Stomach smooth muscle (tissue), 2 donors: ENCODE measurements at regions not wholly inside any gene's neighbourhood (a gene's known extent, or its start where the extent isn't known, plus 50 kb on each side); places are given as distances from the start of the nearest gene placed in this dataset.
"Not testable (repeated sequence)": the region's sequence is repeated elsewhere in the genome, so short reads cannot be mapped to it uniquely, and the experiment has no call there.

ENCODE experiments used
- H3K27ac ChIP-seq: one replicate; pipeline ENCODE4 v1.7.0; 2013; ENCODE audit warnings: mild to moderate bottlenecking, low read length, inconsistent platforms
- H3K27me3 ChIP-seq, 2 donors: one replicate each; pipeline ENCODE4 v1.7.0; 2013; ENCODE audit warnings: low read length in 2 of 2; ENCODE audit not compliant: insufficient read depth in 2 of 2, control insufficient read depth in 1 of 2
- H3K36me3 ChIP-seq, 2 donors: one replicate each; pipeline ENCODE4 v1.7.0; 2013; ENCODE audit warnings: low read length in 2 of 2; ENCODE audit not compliant: control insufficient read depth in 2 of 2, insufficient read depth in 2 of 2
- H3K4me1 ChIP-seq: one replicate; pipeline ENCODE4 v1.7.0; 2013; ENCODE audit warnings: low read length; ENCODE audit not compliant: control insufficient read depth, insufficient read depth
- H3K4me3 ChIP-seq, 2 donors: one replicate each; pipeline ENCODE4 v1.7.0; 2013; ENCODE audit warnings: low read length in 2 of 2
- H3K9ac ChIP-seq, 2 donors: one replicate each; pipeline ENCODE4 v1.7.0; 2013; ENCODE audit warnings: low read length in 2 of 2, mild to moderate bottlenecking in 1 of 2
- H3K9me3 ChIP-seq, 2 donors: one replicate each; pipeline ENCODE4 v1.7.0; 2013; ENCODE audit warnings: low read length in 2 of 2; ENCODE audit not compliant: control insufficient read depth in 2 of 2
- donor health status: healthy.
- donor health status: Pancreatic carcinoma.

DNA sequence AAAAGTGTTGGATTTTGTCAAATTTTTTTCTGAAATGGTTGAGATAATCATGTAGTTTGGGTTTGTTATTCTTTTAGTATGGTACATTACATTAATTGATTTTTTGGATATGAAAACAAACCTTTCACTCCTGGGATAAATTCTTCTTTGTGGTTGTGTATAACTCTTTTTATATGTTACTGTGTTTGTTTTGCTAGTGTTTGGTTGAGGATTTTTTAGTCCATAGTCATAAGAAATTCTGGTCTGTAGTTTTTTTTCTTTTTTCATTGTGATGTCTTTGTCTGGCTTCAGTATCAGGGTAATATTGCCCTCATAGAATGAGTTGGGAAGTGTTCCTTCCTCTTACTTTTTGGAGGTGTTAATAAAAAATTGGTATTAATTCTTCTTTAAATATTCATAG is 122.2 kb upstream of the ATXN1 start:
- H3K4me3 ChIP-seq, result no peak overlapping the region

DNA sequence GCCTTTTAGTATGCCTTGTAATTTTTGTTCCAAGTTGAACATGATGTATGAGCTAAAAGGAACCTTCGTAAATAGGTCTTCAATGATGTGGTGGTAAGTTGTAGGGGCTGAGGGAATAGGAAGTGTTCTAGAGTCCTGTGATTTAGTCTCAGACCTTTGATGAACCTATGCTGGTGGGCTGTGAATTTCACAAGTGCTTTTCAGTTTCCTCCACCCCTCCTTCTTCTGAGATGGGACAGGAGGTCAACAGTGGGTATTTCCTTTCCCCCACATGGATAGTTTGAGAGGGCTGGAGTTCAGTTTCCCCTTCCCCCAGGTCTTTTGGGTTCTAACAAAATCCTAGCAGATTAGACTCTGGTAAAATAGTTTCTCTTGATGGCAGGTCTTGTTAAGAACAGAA is 121.0 kb upstream of the ATXN1 start:
- Histone ChIP-seq H3K9me3 (peaks cover 0 to 2% of the 10 kb centered on the region in 2 donors), H3K4me3 (no peak overlapping the region), H3K36me3 (no peaks in the 10 kb centered on the region), H3K27me3 (no peaks in the 10 kb centered on the region), H3K4me1 (no peaks in the 10 kb centered on the region), H3K27ac (no peak overlapping the region), H3K9ac (no peak overlapping the region)

More for the DNA sequence above, 122.2 kb upstream of the ATXN1 start:
- Histone ChIP-seq H3K9ac (no peak overlapping the region), H3K27ac (no peak overlapping the region), H3K27me3 (no peaks in the 10 kb centered on the region), H3K36me3 (no peaks in the 10 kb centered on the region), H3K9me3 (peaks cover 0 to 2% of the 10 kb centered on the region in 2 donors), H3K4me1 (no peaks in the 10 kb centered on the region)

DNA sequence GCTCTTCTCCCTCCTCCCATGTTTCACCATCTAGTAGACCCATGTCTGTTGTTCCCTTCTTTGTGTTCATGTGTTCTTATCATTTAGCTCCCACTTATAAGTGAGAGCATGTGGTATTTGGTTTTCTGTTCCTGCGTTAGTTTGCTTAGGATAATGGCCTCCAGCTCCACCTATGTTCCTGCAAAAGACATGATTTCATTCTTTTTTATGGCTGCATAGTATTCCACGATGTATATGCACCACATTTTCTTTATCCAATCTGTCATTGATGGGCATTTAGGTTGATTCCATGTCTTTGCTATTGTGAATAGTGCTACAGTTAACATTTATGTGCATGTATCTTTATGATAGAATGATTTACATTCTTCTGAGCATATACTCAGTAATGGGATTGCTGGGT is 115.6 kb upstream of the ATXN1 start:
- not testable (repeated sequence) for H3K9ac ChIP-seq, H3K27me3 ChIP-seq, H3K4me3 ChIP-seq, H3K4me1 ChIP-seq, H3K27ac ChIP-seq, H3K36me3 ChIP-seq, H3K9me3 ChIP-seq

DNA sequence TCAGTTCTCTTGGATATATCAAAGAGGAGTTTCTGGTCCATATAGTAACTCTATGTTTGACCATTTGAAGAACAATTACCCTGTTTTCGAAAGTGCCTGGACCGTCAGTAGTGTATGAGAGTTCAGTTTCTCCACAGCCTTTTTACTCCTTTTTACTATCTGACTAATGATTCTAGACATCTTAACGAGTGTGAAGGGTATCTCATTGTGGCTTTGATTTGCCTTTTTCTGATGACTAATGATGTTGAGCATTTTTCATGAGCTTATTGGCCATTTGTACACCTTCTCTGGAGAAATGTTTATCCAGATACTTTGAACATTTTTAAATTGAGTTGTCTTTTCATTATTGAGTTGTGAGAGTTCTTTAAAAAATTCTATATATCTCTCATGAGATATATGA is 114.9 kb upstream of the ATXN1 start:
- no peaks in the 10 kb centered on the region for H3K36me3 ChIP-seq
- H3K4me1 ChIP-seq, result no peaks in the 10 kb centered on the region
- H3K9ac ChIP-seq, result no peak overlapping the region
- H3K9me3 ChIP-seq, result peaks cover 0 to 2% of the 10 kb centered on the region in 2 donors
- no peak overlapping the region for H3K27ac ChIP-seq
- no peak overlapping the region for H3K4me3 ChIP-seq
- no peaks in the 10 kb centered on the region for H3K27me3 ChIP-seq

DNA sequence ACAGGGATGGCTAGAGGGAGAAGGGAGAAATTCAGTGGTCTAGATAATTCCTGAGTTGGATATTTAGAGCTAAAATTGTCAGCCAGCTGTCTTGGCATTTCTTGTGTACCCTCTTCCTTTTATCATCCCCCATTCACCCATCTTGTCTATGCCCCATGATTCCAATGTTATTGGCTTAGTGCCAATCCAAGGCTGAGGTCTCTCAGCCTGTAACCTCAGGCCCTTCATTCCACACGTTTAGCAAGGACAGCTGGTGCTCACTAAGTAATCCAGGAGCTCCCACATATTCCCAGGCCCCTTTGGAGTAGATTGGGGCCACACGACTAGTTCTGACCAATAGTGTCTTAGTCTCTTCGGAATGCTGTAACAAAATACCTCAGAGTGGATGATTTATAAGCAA is 112.4 kb upstream of the ATXN1 start:
- Histone ChIP-seq H3K27ac (no peak overlapping the region), H3K9me3 (peaks cover 0 to under 1% of the 10 kb centered on the region in 2 donors), H3K4me1 (no peaks in the 10 kb centered on the region), H3K4me3 (no peak overlapping the region), H3K9ac (no peak overlapping the region), H3K27me3 (no peaks in the 10 kb centered on the region), H3K36me3 (no peaks in the 10 kb centered on the region)

DNA sequence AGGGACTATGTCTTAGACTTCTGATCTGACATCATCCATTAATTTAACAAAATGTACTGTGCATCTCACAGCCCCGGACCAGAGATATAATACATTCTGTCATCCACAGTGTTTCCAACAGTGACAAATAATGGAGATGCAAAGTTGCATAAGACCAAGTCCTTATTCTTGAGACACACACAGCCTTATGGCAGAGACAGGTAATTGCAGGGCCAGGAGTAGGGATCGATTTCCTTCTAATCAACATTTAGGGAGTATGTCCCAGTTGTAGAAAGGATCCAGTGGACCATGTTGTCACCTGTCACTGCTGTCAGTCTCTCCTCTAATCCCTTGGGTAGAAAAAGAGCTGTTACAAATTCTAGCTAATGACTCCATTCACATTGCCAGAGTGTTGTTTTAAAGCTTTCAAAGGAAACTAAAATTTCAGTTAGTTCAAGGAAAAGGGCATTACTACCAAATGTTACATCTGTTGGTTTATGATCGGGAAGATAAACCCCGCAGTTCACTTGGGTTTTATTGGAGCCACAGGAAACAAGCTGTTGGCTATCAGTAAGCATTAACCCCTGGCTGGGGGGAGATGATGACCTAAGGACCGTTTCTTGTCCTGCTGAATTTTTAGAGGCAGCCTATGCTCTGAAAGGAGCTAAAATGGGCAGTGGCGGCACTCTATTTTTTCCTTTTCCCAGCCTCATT is 111.4 kb upstream of the ATXN1 start:
- Histone ChIP-seq H3K4me3 (no peak overlapping the region), H3K27me3 (no peaks in the 10 kb centered on the region), H3K27ac (no peak overlapping the region), H3K4me1 (no peaks in the 10 kb centered on the region), H3K9ac (no peak overlapping the region), H3K36me3 (no peaks in the 10 kb centered on the region), H3K9me3 (no peaks in the 10 kb centered on the region)

GRCh38 chr6:16871047-16871446 is 109.8 kb upstream of the ATXN1 start:
- Histone ChIP-seq H3K4me3 (no peak overlapping the region), H3K4me1 (no peaks in the 10 kb centered on the region), H3K27me3 (no peaks in the 10 kb centered on the region), H3K9ac (no peak overlapping the region), H3K27ac (no peak overlapping the region), H3K9me3 (no peaks in the 10 kb centered on the region), H3K36me3 (no peaks in the 10 kb centered on the region)

- H3K36me3 ChIP-seq, result no peaks in the 10 kb centered on the region
- no peak overlapping the region for H3K4me3 ChIP-seq
- no peaks in the 10 kb centered on the region for H3K4me1 ChIP-seq
- no peak overlapping the region for H3K9ac ChIP-seq
- no peak overlapping the region for H3K27ac ChIP-seq
- H3K9me3 ChIP-seq, result no peaks in the 10 kb centered on the region
- H3K27me3 ChIP-seq, result no peaks in the 10 kb centered on the region
Measured at GRCh38 chr6:16868968-16869367, 107.7 kb upstream of the ATXN1 start.

GRCh38 chr6:16857969-16858592 is 96.8 kb upstream of the ATXN1 start:
- no peak overlapping the region for H3K9ac ChIP-seq
- no peaks in the 10 kb centered on the region for H3K36me3 ChIP-seq
- no peak overlapping the region for H3K4me3 ChIP-seq
- H3K27me3 ChIP-seq, result no peaks in the 10 kb centered on the region
- H3K9me3 ChIP-seq, result no peaks in the 10 kb centered on the region
- H3K4me1 ChIP-seq, result no peaks in the 10 kb centered on the region
- no peak overlapping the region for H3K27ac ChIP-seq

DNA sequence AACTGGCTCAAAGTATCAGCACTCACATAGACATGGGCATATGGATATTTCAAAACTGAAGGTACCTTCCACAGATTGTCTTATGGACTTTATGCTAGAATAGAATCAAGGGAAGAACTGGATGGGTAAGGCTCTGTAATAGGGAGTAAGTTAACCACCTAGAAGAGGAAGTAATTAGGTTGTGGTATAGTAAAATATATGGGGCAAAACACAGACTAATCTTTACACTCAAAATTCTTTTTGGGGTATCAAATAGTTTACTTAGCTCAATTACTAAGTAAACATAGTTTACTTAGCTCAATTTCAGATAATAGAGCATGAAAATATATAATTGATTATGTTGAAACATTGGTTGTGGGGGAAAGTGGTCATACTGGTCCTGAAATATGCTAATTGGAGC is 94.2 kb upstream of the ATXN1 start:
- Histone ChIP-seq H3K27ac (no peak overlapping the region), H3K9ac (no peak overlapping the region), H3K36me3 (no peaks in the 10 kb centered on the region), H3K9me3 (no peaks in the 10 kb centered on the region), H3K27me3 (no peaks in the 10 kb centered on the region), H3K4me1 (no peaks in the 10 kb centered on the region), H3K4me3 (no peak overlapping the region)

DNA sequence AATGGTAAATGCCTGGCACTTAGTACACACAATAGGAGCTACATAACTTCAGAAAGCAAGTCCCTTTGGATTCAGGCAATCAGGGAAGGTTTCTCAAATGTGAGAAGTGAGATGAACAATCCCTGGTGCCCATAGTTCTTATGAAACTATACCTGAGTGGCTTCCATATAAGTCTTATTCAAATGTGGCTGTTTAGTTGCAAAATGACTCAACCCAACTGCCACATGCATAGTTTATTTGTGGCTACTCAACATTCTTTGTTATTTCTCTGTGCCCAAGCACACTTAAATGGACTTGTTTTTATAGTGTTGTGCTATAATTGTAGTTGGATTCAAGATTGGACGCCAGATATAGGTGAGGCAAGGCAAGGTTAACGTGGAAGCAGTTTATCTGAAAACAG is 93.7 kb upstream of the ATXN1 start:
- no peak overlapping the region for H3K4me3 ChIP-seq
- H3K27ac ChIP-seq, result no peak overlapping the region
- H3K9ac ChIP-seq, result no peak overlapping the region
- H3K27me3 ChIP-seq, result no peaks in the 10 kb centered on the region
- H3K9me3 ChIP-seq, result no peaks in the 10 kb centered on the region
- H3K36me3 ChIP-seq, result no peaks in the 10 kb centered on the region
- H3K4me1 ChIP-seq, result no peaks in the 10 kb centered on the region
